GM06990 (cell line): ENCODE measurements at regions not wholly inside any gene's neighbourhood (a gene's known extent, or its start where the extent isn't known, plus 50 kb on each side); places are given as distances from the start of the nearest gene placed in this dataset.

Experiments used
- DNase-seq: peaks from one replicate; pipeline ENCODE4 v3.0.0-alpha.2; 2011; ENCODE audit not compliant: insufficient read length; ENCODE audit errors: extremely low read depth
- H3K27me3 ChIP-seq: replicated peaks from 2 replicates; pipeline ENCODE4 v1.6.0; 2011; ENCODE audit warnings: low read length; ENCODE audit not compliant: control insufficient read depth, insufficient read depth
- H3K36me3 ChIP-seq: 2 replicates; pipeline ENCODE4 v1.5.1; 2011; ENCODE audit warnings: low read length; ENCODE audit not compliant: control insufficient read depth, insufficient read depth
- H3K4me3 ChIP-seq: replicated peaks from 2 replicates; pipeline ENCODE4 v1.5.1; 2011; ENCODE audit warnings: low read depth, mild to moderate bottlenecking, control low read depth, low read length
- TF ChIP-seq, protein P1 (sequence below): IDR thresholded peaks from 2 replicates; pipeline ENCODE4 v1.5.1; 2011; ENCODE audit warnings: low read length, control low read depth, mild to moderate bottlenecking, inconsistent platforms; ENCODE audit not compliant: insufficient read depth, poor library complexity, severe bottlenecking

- DNase-seq, result no peak
- H3K36me3 ChIP-seq, result no peaks in the 10 kb centered on the region
- TF ChIP-seq, protein P1, sequence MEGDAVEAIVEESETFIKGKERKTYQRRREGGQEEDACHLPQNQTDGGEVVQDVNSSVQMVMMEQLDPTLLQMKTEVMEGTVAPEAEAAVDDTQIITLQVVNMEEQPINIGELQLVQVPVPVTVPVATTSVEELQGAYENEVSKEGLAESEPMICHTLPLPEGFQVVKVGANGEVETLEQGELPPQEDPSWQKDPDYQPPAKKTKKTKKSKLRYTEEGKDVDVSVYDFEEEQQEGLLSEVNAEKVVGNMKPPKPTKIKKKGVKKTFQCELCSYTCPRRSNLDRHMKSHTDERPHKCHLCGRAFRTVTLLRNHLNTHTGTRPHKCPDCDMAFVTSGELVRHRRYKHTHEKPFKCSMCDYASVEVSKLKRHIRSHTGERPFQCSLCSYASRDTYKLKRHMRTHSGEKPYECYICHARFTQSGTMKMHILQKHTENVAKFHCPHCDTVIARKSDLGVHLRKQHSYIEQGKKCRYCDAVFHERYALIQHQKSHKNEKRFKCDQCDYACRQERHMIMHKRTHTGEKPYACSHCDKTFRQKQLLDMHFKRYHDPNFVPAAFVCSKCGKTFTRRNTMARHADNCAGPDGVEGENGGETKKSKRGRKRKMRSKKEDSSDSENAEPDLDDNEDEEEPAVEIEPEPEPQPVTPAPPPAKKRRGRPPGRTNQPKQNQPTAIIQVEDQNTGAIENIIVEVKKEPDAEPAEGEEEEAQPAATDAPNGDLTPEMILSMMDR, result no peak
These were observed 218.9 kb downstream of the PABPC4L start for GRCh38 chr4:133982533-133983224.

DNA sequence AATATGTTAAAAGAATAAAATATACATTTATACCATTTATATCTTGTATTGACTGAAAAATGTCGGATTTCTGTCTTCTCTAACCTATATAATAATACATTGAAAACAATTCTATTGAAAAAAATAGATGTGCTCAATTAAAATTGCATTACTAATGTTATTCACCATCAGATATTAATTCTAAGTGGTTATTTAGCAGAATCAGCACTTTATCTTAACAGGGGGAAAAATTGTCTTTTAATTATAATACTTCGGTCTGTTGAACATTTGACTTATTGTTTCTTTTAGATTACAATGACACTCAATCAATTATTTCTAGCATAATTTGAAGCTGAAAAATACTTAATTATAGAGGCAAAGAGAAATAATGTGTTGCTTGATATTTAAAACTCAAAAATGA is 220.3 kb downstream of the PABPC4L start:
- DNase-seq, result no peak
- H3K27me3 ChIP-seq, result no peaks in the 10 kb centered on the region
- no peak overlapping the region for H3K4me3 ChIP-seq
- H3K36me3 ChIP-seq, result no peaks in the 10 kb centered on the region
- TF ChIP-seq, protein P1, result no peak

More at GRCh38 chr4:133982533-133983224, 218.9 kb downstream of the PABPC4L start:
- Histone ChIP-seq H3K4me3 (no peak overlapping the region), H3K27me3 (no peaks in the 10 kb centered on the region)

DNA sequence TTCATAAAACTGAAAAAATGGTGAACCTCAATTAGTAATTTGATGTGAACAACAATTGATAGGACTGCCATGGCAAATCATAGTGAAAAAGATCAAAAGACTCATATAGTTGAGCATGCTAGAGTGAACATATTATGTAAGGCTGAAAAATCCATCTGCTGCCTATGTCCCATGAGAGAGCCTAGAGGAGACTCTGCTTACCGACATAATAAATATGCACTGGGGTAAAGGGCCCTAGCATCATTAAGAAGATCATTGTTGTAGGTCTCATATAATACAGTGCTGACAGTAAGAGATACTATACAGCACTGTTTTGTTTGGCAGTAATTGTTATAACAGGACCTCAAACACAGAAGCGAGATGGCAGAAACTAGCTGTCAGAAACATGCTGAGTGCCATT is 229.0 kb downstream of the PABPC4L start:
- Histone ChIP-seq H3K4me3 (no peak overlapping the region), H3K36me3 (no peaks in the 10 kb centered on the region), H3K27me3 (no peaks in the 10 kb centered on the region)
- no peak for DNase-seq
- TF ChIP-seq, protein P1, result no peak

- TF ChIP-seq, protein P1, result no peak
- Histone ChIP-seq H3K27me3 (no peaks in the 10 kb centered on the region), H3K4me3 (no peak overlapping the region), H3K36me3 (no peaks in the 10 kb centered on the region)
- DNase-seq, result no peak
These were observed 232.3 kb downstream of the PABPC4L start for GRCh38 chr4:133969202-133969848.

DNA sequence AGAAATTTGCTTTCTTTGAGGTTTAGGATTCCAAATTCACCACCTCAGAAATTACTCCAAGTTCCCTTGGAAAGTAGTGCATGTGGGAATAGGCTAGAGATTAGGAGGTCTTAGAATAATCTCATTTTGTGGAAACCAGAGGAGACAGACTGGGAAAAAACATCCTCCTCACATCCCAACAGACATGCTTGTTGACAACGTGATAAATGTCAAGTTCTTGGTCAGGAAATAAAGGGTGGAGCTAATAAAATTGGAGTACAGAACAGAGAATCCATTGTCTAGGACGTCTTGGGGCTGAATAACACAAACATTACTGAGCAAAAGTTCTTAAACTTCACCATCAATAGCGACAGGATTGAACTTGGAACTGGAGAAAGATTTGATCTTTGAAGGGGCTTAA is 233.4 kb downstream of the PABPC4L start:
- TF ChIP-seq, protein P1, result no peak
- H3K4me3 ChIP-seq, result no peak overlapping the region
- no peaks in the 10 kb centered on the region for H3K36me3 ChIP-seq
- DNase-seq, result no peak
- no peaks in the 10 kb centered on the region for H3K27me3 ChIP-seq
